ENCODE measurements at regions not wholly inside any gene's neighbourhood (a gene's known extent, or its start where the extent isn't known, plus 50 kb on each side); places are given as distances from the start of the nearest gene placed in this dataset.
"Not testable (repeated sequence)": the region's sequence is repeated elsewhere in the genome, so short reads cannot be mapped to it uniquely, and the experiment has no call there.

GRCh38 chr11:121358760-121359159 is 66.2 kb downstream of the SC5D start:
- no peak overlapping the region for H3K4me3 ChIP-seq (ENCODE audit: low read depth, low read length, poor library complexity, severe bottlenecking)
- no peak for TF ChIP-seq CTCF (IDR thresholded peaks at IDR 0.05; ENCODE audit: low read length)
- no peak for TF ChIP-seq EZH2 (IDR thresholded peaks at IDR 0.05; ENCODE audit: borderline replicate concordance, low read length)
- no peaks in the 10 kb centered on the region for H3F3A ChIP-seq (ENCODE audit: insufficient read depth, low read length)
- H2AFZ ChIP-seq (ENCODE audit: low read length), result no peak overlapping the region
- no peaks in the 10 kb centered on the region for H3K9me2 ChIP-seq (ENCODE audit: low read depth, low read length)
- H3K4me2 ChIP-seq (ENCODE audit: low read length), result no peak overlapping the region
- no peaks in the 10 kb centered on the region; the same call in 1 of the 2 replicates for H3K9me3 ChIP-seq (ENCODE audit: low read length)
- no peak overlapping the region for H3K9ac ChIP-seq (ENCODE audit: low read length)
- H4K20me1 ChIP-seq (ENCODE audit: insufficient read depth, low read length), result no peaks in the 10 kb centered on the region
- no peaks in the 10 kb centered on the region for H3K27me3 ChIP-seq (ENCODE audit: insufficient read depth, low read length)
- no peak overlapping the region for H3K27ac ChIP-seq (ENCODE audit: low read depth, low read length, poor library complexity, severe bottlenecking)
- H3K79me2 ChIP-seq (ENCODE audit: insufficient read depth, low read length), result no peaks in the 10 kb centered on the region
- peaks cover 15% of the 10 kb centered on the region for H3K4me1 ChIP-seq (ENCODE audit: insufficient read depth, low read length, severe bottlenecking)
- H3K36me3 ChIP-seq (ENCODE audit: insufficient read depth, low read length), result no peaks in the 10 kb centered on the region

GRCh38 chr11:121359591-121359990 is 67.0 kb downstream of the SC5D start:
- H3K9me3 ChIP-seq (ENCODE audit: low read length), result no peaks in the 10 kb centered on the region; the same call in 1 of the 2 replicates
- H3F3A ChIP-seq (ENCODE audit: insufficient read depth, low read length), result no peaks in the 10 kb centered on the region
- TF ChIP-seq CTCF (IDR thresholded peaks at IDR 0.05; ENCODE audit: low read length) (no peak), EZH2 (IDR thresholded peaks at IDR 0.05; ENCODE audit: borderline replicate concordance, low read length) (no peak)
- H4K20me1 ChIP-seq (ENCODE audit: insufficient read depth, low read length), result no peaks in the 10 kb centered on the region
- H3K4me1 ChIP-seq (ENCODE audit: insufficient read depth, low read length, severe bottlenecking), result peaks cover 15% of the 10 kb centered on the region
- H3K36me3 ChIP-seq (ENCODE audit: insufficient read depth, low read length), result no peaks in the 10 kb centered on the region
- no peak overlapping the region for H2AFZ ChIP-seq (ENCODE audit: low read length)
- H3K79me2 ChIP-seq (ENCODE audit: insufficient read depth, low read length), result no peaks in the 10 kb centered on the region
- no peak overlapping the region for H3K9ac ChIP-seq (ENCODE audit: low read length)
- H3K27me3 ChIP-seq (ENCODE audit: insufficient read depth, low read length), result no peaks in the 10 kb centered on the region
- no peak overlapping the region for H3K4me3 ChIP-seq (ENCODE audit: low read depth, low read length, poor library complexity, severe bottlenecking)
- no peak overlapping the region for H3K27ac ChIP-seq (ENCODE audit: low read depth, low read length, poor library complexity, severe bottlenecking)
- no peaks in the 10 kb centered on the region for H3K9me2 ChIP-seq (ENCODE audit: low read depth, low read length)
- H3K4me2 ChIP-seq (ENCODE audit: low read length), result no peak overlapping the region

- not testable (repeated sequence) for H3K27ac ChIP-seq (ENCODE audit: low read depth, low read length, poor library complexity, severe bottlenecking); H3F3A ChIP-seq (ENCODE audit: insufficient read depth, low read length); H3K9ac ChIP-seq (ENCODE audit: low read length); H3K4me2 ChIP-seq (ENCODE audit: low read length); H3K9me2 ChIP-seq (ENCODE audit: low read depth, low read length); H3K4me3 ChIP-seq (ENCODE audit: low read depth, low read length, poor library complexity, severe bottlenecking); H3K9me3 ChIP-seq (ENCODE audit: low read length); H3K27me3 ChIP-seq (ENCODE audit: insufficient read depth, low read length); H2AFZ ChIP-seq (ENCODE audit: low read length); H4K20me1 ChIP-seq (ENCODE audit: insufficient read depth, low read length); H3K79me2 ChIP-seq (ENCODE audit: insufficient read depth, low read length); H3K36me3 ChIP-seq (ENCODE audit: insufficient read depth, low read length)
- peaks cover 38% of the 10 kb centered on the region for H3K4me1 ChIP-seq (ENCODE audit: insufficient read depth, low read length, severe bottlenecking)
Observed at GRCh38 chr11:121362955-121363354, 70.4 kb downstream of the SC5D start.

- peaks cover 46% of the 10 kb centered on the region for H3K4me1 ChIP-seq (ENCODE audit: insufficient read depth, low read length, severe bottlenecking)
- no peaks in the 10 kb centered on the region for H3K27me3 ChIP-seq (ENCODE audit: insufficient read depth, low read length)
- no peaks in the 10 kb centered on the region; the same call in 1 of the 2 replicates for H3K36me3 ChIP-seq (ENCODE audit: insufficient read depth, low read length)
- no peak for TF ChIP-seq EZH2 (IDR thresholded peaks at IDR 0.05; ENCODE audit: borderline replicate concordance, low read length)
- no peak for TF ChIP-seq CTCF (IDR thresholded peaks at IDR 0.05; ENCODE audit: low read length)
- no peak overlapping the region for H3K9ac ChIP-seq (ENCODE audit: low read length)
- no peak overlapping the region for H3K4me2 ChIP-seq (ENCODE audit: low read length)
- no peaks in the 10 kb centered on the region for H3K9me2 ChIP-seq (ENCODE audit: low read depth, low read length)
- H2AFZ ChIP-seq (ENCODE audit: low read length), result no peak overlapping the region
- no peak overlapping the region for H3K4me3 ChIP-seq (ENCODE audit: low read depth, low read length, poor library complexity, severe bottlenecking)
- no peaks in the 10 kb centered on the region for H3F3A ChIP-seq (ENCODE audit: insufficient read depth, low read length)
- H3K9me3 ChIP-seq (ENCODE audit: low read length), result no peaks in the 10 kb centered on the region; the same call in 1 of the 2 replicates
- no peaks in the 10 kb centered on the region for H3K79me2 ChIP-seq (ENCODE audit: insufficient read depth, low read length)
- no peak overlapping the region for H3K27ac ChIP-seq (ENCODE audit: low read depth, low read length, poor library complexity, severe bottlenecking)
- H4K20me1 ChIP-seq (ENCODE audit: insufficient read depth, low read length), result no peaks in the 10 kb centered on the region
Observed at GRCh38 chr11:121365304-121365703, 72.7 kb downstream of the SC5D start.
